ENCODE measurements at regions not wholly inside any gene's neighbourhood (a gene's known extent, or its start where the extent isn't known, plus 50 kb on each side); places are given as distances from the start of the nearest gene placed in this dataset.

- TF ChIP-seq CTCF (IDR thresholded peaks at IDR 0.05; ENCODE audit: poor library complexity, severe bottlenecking) (no peak), RAD21 (conservative IDR thresholded peaks at IDR 0.05) (no peak), REST (IDR thresholded peaks at IDR 0.05; ENCODE audit: borderline replicate concordance) (no peak), EP300 (conservative IDR thresholded peaks at IDR 0.05; ENCODE audit: poor library complexity, severe bottlenecking) (no peak), SMC3 (conservative IDR thresholded peaks at IDR 0.05; ENCODE audit: poor library complexity) (no peak), EZH2 (IDR thresholded peaks at IDR 0.05; ENCODE audit: borderline replicate concordance, insufficient read depth, low read length, poor library complexity, severe bottlenecking) (no peak), TAF1 (IDR thresholded peaks at IDR 0.05; ENCODE audit: low read depth) (no peak)
Measured at GRCh38 chr17:34782271-34782670, 179.0 kb downstream of the CCT6B start.

Measured in neural cell (in vitro differentiated cells).